GM23338 (cell line): ENCODE measurements at regions not wholly inside any gene's neighbourhood (a gene's known extent, or its start where the extent isn't known, plus 50 kb on each side); places are given as distances from the start of the nearest gene placed in this dataset.

Experiments
- CREB1 ChIP-seq: fragments of 250-450 bp; sonication (Bioruptor Pico); IDR thresholded peaks from 2 replicates; pipeline ENCODE4 v1.5.0; 2020; ENCODE audit warnings: low read depth, mild to moderate bottlenecking, moderate library complexity
- CTCF ChIP-seq, 2 experiments: fragments of 200-600 bp in 1 of 2; sonication (generic) in 1 of 2; conservative IDR thresholded peaks; 2 replicates each; pipeline versions ENCODE4 v1.5.1 to v1.6.1; 2016 to 2017; ENCODE audit warnings: antibody characterized with exemption in 2 of 2, low read depth in 2 of 2, mild to moderate bottlenecking in 2 of 2, moderate library complexity in 1 of 2
- ETS1 ChIP-seq: IDR thresholded peaks from 2 replicates; pipeline ENCODE4 v1.6.1; 2016; ENCODE audit warnings: antibody characterized with exemption
- EZH2 ChIP-seq: fragments of 200-600 bp; sonication (generic); IDR thresholded peaks from one replicate; pipeline ENCODE4 v1.8.0; 2017; ENCODE audit warnings: antibody characterized with exemption, mild to moderate bottlenecking, low read depth; ENCODE audit not compliant: unreplicated experiment
- EZH2phosphoT487 ChIP-seq: fragments of 200-600 bp; sonication (generic); IDR thresholded peaks from one replicate; pipeline ENCODE4 v1.8.1; 2018; ENCODE audit warnings: antibody characterized with exemption; ENCODE audit not compliant: unreplicated experiment
- JUNB ChIP-seq: IDR thresholded peaks from one replicate; pipeline ENCODE4 v1.6.1; 2016; ENCODE audit warnings: antibody characterized with exemption; ENCODE audit not compliant: unreplicated experiment
- POLR2AphosphoS5 ChIP-seq: IDR thresholded peaks from 2 replicates; pipeline ENCODE4 v1.6.1; 2016; ENCODE audit warnings: antibody characterized with exemption, low read depth
- REST ChIP-seq: IDR thresholded peaks from one replicate; pipeline ENCODE4 v1.6.1; 2018; ENCODE audit warnings: antibody characterized with exemption; ENCODE audit not compliant: unreplicated experiment
- STAT1 ChIP-seq: IDR thresholded peaks from one replicate; pipeline ENCODE4 v1.6.1; 2016; ENCODE audit warnings: antibody characterized with exemption; ENCODE audit not compliant: unreplicated experiment
- ZNF114 ChIP-seq: fragments of 250-450 bp; sonication (Bioruptor Pico); IDR thresholded peaks from 2 replicates; pipeline ENCODE4 v1.5.0; 2020; ENCODE audit warnings: mild to moderate bottlenecking, moderate library complexity
- ZNF331 ChIP-seq: fragments of 250-450 bp; sonication (Bioruptor Pico); IDR thresholded peaks from 2 replicates; pipeline ENCODE4 v1.5.0; 2020; ENCODE audit warnings: low read depth, mild to moderate bottlenecking, moderate library complexity

GRCh38 chr5:174806729-174807128, 82.3 kb downstream of the MSX2 start:
- TF ChIP-seq CTCF (conservative IDR thresholded peaks at IDR 0.05; ENCODE audit: low read depth in 2 of 2) (no peak), CREB1 (CRISPR knock-in tag) (no peak), REST (no peak), POLR2AphosphoS5 (no peak), ZNF331 (no peak), ZNF114 (CRISPR knock-in tag) (no peak), EZH2 (no peak), EZH2phosphoT487 (no peak), ETS1 (no peak), STAT1 (no peak), JUNB (no peak)
